H9 (cell line): ENCODE measurements at regions not wholly inside any gene's neighbourhood (a gene's known extent, or its start where the extent isn't known, plus 50 kb on each side); places are given as distances from the start of the nearest gene placed in this dataset.

ENCODE experiments used
- DNase-seq: peaks from one replicate; pipeline ENCODE4 v3.0.0-alpha.2; 2017
- H2AFZ ChIP-seq: one replicate; pipeline ENCODE4 v1.6.1; 2013; ENCODE audit warnings: mild to moderate bottlenecking, low read length, control low read depth, moderate library complexity
- H2AK5ac ChIP-seq: 2 replicates; pipeline ENCODE4 v1.6.1; 2013; ENCODE audit warnings: low read length, control low read depth, mixed read lengths; ENCODE audit not compliant: insufficient read length
- H2BK120ac ChIP-seq: one replicate; pipeline ENCODE4 v1.6.1; 2013; ENCODE audit warnings: low read depth, mild to moderate bottlenecking, low read length, control low read depth, inconsistent platforms; ENCODE audit not compliant: poor library complexity, severe bottlenecking
- H2BK12ac ChIP-seq: 2 replicates; pipeline ENCODE4 v1.6.1; 2013; ENCODE audit warnings: low read length, control low read depth, mixed read lengths, low read depth; ENCODE audit not compliant: insufficient read length
- H2BK15ac ChIP-seq: 2 replicates; pipeline ENCODE4 v1.6.1; 2013; ENCODE audit warnings: low read depth, low read length, control low read depth
- H2BK20ac ChIP-seq: one replicate; pipeline ENCODE4 v1.6.1; 2013; ENCODE audit warnings: low read depth, mild to moderate bottlenecking, low read length, control low read depth, inconsistent platforms; ENCODE audit not compliant: poor library complexity, severe bottlenecking
- H2BK5ac ChIP-seq: 2 replicates; pipeline ENCODE4 v1.6.1; 2013; ENCODE audit warnings: low read length, control low read depth, mixed read lengths; ENCODE audit not compliant: insufficient read length
- H3K14ac ChIP-seq: 2 replicates; pipeline ENCODE4 v1.6.1; 2013; ENCODE audit warnings: low read length, control low read depth; ENCODE audit not compliant: insufficient read depth
- H3K18ac ChIP-seq: 2 replicates; pipeline ENCODE4 v1.6.1; 2013; ENCODE audit warnings: low read depth, mild to moderate bottlenecking, mixed read lengths, low read length, control low read depth; ENCODE audit not compliant: insufficient read length
- H3K23ac ChIP-seq: 2 replicates; pipeline ENCODE4 v1.6.1; 2013; ENCODE audit warnings: low read length, control low read depth, mixed read lengths, low read depth; ENCODE audit not compliant: insufficient read length
- H3K23me2 ChIP-seq: 2 replicates; pipeline ENCODE4 v1.6.1; 2013; ENCODE audit warnings: low read depth, mild to moderate bottlenecking, mixed read lengths, low read length, control low read depth; ENCODE audit not compliant: insufficient read length, poor library complexity, severe bottlenecking
- H3K27ac ChIP-seq: 2 replicates; pipeline ENCODE4 v1.5.1; 2013; ENCODE audit warnings: low read length, control low read depth, mixed read lengths, low read depth; ENCODE audit not compliant: insufficient read length
- H3K27me3 ChIP-seq: 2 replicates; pipeline ENCODE4 v1.6.1; 2013; ENCODE audit warnings: low read length, control low read depth, inconsistent platforms; ENCODE audit not compliant: insufficient read depth
- H3K4ac ChIP-seq: 2 replicates; pipeline ENCODE4 v1.6.1; 2013; ENCODE audit warnings: low read depth, mild to moderate bottlenecking, control low read depth, inconsistent platforms, low read length, moderate library complexity
- H3K4me1 ChIP-seq: 2 replicates; pipeline ENCODE4 v1.6.1; 2013; ENCODE audit warnings: low read length, control low read depth, inconsistent platforms; ENCODE audit not compliant: insufficient read depth
- H3K4me2 ChIP-seq: 2 replicates; pipeline ENCODE4 v1.6.1; 2013; ENCODE audit warnings: low read length, control low read depth, mixed read lengths; ENCODE audit not compliant: insufficient read length, insufficient read depth
- H3K56ac ChIP-seq: 2 replicates; pipeline ENCODE4 v1.6.1; 2013; ENCODE audit warnings: low read depth, mild to moderate bottlenecking, mixed read lengths, low read length, control low read depth; ENCODE audit not compliant: insufficient read length
- H3K79me1 ChIP-seq: 2 replicates; pipeline ENCODE4 v1.6.1; 2013; ENCODE audit warnings: low read depth, mild to moderate bottlenecking, moderate library complexity, low read length, control low read depth, inconsistent platforms; ENCODE audit not compliant: insufficient read depth, poor library complexity, severe bottlenecking
- H3K79me2 ChIP-seq: 2 replicates; pipeline ENCODE4 v1.6.1; 2013; ENCODE audit warnings: low read length, control low read depth, inconsistent platforms; ENCODE audit not compliant: insufficient read depth
- H3K9ac ChIP-seq: 2 replicates; pipeline ENCODE4 v1.6.1; 2013; ENCODE audit warnings: low read length, control low read depth, mixed read lengths; ENCODE audit not compliant: insufficient read length; ENCODE audit errors: extremely low read depth
- H3K9me3 ChIP-seq: one replicate; pipeline ENCODE4 v1.6.1; 2013; ENCODE audit warnings: low read depth, low read length, inconsistent platforms; ENCODE audit not compliant: control insufficient read depth
- H3T11ph ChIP-seq: one replicate; pipeline ENCODE4 v1.6.1; 2013; ENCODE audit warnings: mild to moderate bottlenecking, low read length, control low read depth, inconsistent platforms
- H4K20me1 ChIP-seq: one replicate; pipeline ENCODE4 v1.6.1; 2013; ENCODE audit not compliant: control insufficient read depth, insufficient read length, insufficient read depth
- H4K5ac ChIP-seq: 2 replicates; pipeline ENCODE4 v1.6.1; 2013; ENCODE audit warnings: low read depth, mild to moderate bottlenecking, mixed read lengths, low read length, control low read depth; ENCODE audit not compliant: insufficient read length
- H4K8ac ChIP-seq: replicated peaks from 2 replicates; pipeline ENCODE4 v1.6.1; 2013; ENCODE audit warnings: low read length, control low read depth, mixed read lengths, low read depth; ENCODE audit not compliant: insufficient read length
- H4K91ac ChIP-seq: 2 replicates; pipeline ENCODE4 v1.6.1; 2013; ENCODE audit warnings: low read depth, mild to moderate bottlenecking, moderate library complexity, mixed read lengths, low read length, control low read depth; ENCODE audit not compliant: insufficient read length
- H3K27ac Mint-ChIP-seq, 3 experiments: 2 replicates in 2 of 3; 3 replicates in 1 of 3; pipeline ENCODE4 v1.8.0; 2020 to 2021; ENCODE audit warnings: mixed read lengths in 3 of 3, mild to moderate bottlenecking in 1 of 3, moderate library complexity in 1 of 3
- H3K27me3 Mint-ChIP-seq: 2 replicates; pipeline ENCODE4 v1.8.0; 2021; ENCODE audit warnings: low read depth, mild to moderate bottlenecking, moderate library complexity, mixed read lengths
- H3K36me3 Mint-ChIP-seq, 3 experiments: 2 replicates in 2 of 3; 3 replicates in 1 of 3; pipeline ENCODE4 v1.8.0; 2020 to 2021; ENCODE audit warnings: low read depth in 3 of 3, mixed read lengths in 3 of 3; ENCODE audit not compliant: insufficient read depth in 1 of 3
- H3K4me1 Mint-ChIP-seq, 2 experiments: 2 replicates each; pipeline ENCODE4 v1.8.0; 2020; ENCODE audit warnings: mixed read lengths in 2 of 2
- H3K4me3 Mint-ChIP-seq, 2 experiments: 2 replicates in 1 of 2; 3 replicates in 1 of 2; pipeline ENCODE4 v1.8.0; 2020 to 2021; ENCODE audit warnings: mild to moderate bottlenecking in 2 of 2, mixed read lengths in 2 of 2, moderate library complexity in 1 of 2
- H3K9me3 Mint-ChIP-seq, 2 experiments: 2 replicates in 1 of 2; 3 replicates in 1 of 2; pipeline ENCODE4 v1.8.0; 2020; ENCODE audit warnings: mild to moderate bottlenecking in 2 of 2, mixed read lengths in 2 of 2, moderate library complexity in 1 of 2
- WGBS: extraction: QIAGEN DNeasy Blood & Tissue Kit; methylation state at CpG from one replicate; pipeline ENCODE4 v1.1.7; 2013; ENCODE audit warnings: missing lambda C conversion rate, low lambda C conversion rate, mixed read lengths; ENCODE audit not compliant: insufficient read length; ENCODE audit errors: extremely low coverage; 5-methylcytosine and 5-hydroxymethylcytosine counted together
- TF ChIP-seq, protein P1 (sequence below): fragments of 200-600 bp; sonication (generic); conservative IDR thresholded peaks from 3 replicates; pipeline ENCODE4 v1.8.0; 2021; ENCODE audit warnings: antibody characterized with exemption, mild to moderate bottlenecking

- H3K27ac Mint-ChIP-seq: no peak overlapping the region
- H3K27me3 ChIP-seq: no peaks in the 10 kb centered on the region
- H3K23ac ChIP-seq: no peak overlapping the region
- H4K8ac ChIP-seq: no peak overlapping the region
- H3K36me3 Mint-ChIP-seq: no peaks in the 10 kb centered on the region
- H3K4me2 ChIP-seq: no peak overlapping the region
- H2AK5ac ChIP-seq: no peak overlapping the region
- peak overlapping the region; percentile 54 for H4K5ac ChIP-seq
- no peaks in the 10 kb centered on the region for H3K23me2 ChIP-seq
- H3K14ac ChIP-seq: no peak overlapping the region; the same call in 1 of the 2 replicates
- no peak overlapping the region for H2BK15ac ChIP-seq
- no peak overlapping the region for H3K9ac ChIP-seq
- no peak overlapping the region for H3K4me3 Mint-ChIP-seq
- H2BK20ac ChIP-seq: no peak overlapping the region
- no peak overlapping the region for H3K27ac ChIP-seq
- no peak overlapping the region for H3K56ac ChIP-seq
- H3K4ac ChIP-seq: no peak overlapping the region
- H4K20me1 ChIP-seq: no peaks in the 10 kb centered on the region
- H3K27me3 Mint-ChIP-seq: peaks cover 8% of the 10 kb centered on the region
- H2BK120ac ChIP-seq: no peak overlapping the region
- no peak overlapping the region for H4K91ac ChIP-seq
- no peaks in the 10 kb centered on the region for H3K79me1 ChIP-seq
- H3K9me3 ChIP-seq: no peaks in the 10 kb centered on the region
- H2BK5ac ChIP-seq: no peak overlapping the region
- no peak overlapping the region for H2BK12ac ChIP-seq
- no peaks in the 10 kb centered on the region for H3K9me3 Mint-ChIP-seq
- H3K4me1 Mint-ChIP-seq: peaks cover 4 to 5% of the 10 kb centered on the region in 2 experiments; a peak in 2 of 4 replicates
- H3K4me1 ChIP-seq: no peaks in the 10 kb centered on the region; the same call in 1 of the 2 replicates
- no peak overlapping the region for H2AFZ ChIP-seq
- H3T11ph ChIP-seq: no peak overlapping the region
- H3K18ac ChIP-seq: no peak overlapping the region
- no CpG with 5 or more reads among the region's 6 CpGs for WGBS
- no peak for DNase-seq
- no peaks in the 10 kb centered on the region for H3K79me2 ChIP-seq
- TF ChIP-seq, protein P1, sequence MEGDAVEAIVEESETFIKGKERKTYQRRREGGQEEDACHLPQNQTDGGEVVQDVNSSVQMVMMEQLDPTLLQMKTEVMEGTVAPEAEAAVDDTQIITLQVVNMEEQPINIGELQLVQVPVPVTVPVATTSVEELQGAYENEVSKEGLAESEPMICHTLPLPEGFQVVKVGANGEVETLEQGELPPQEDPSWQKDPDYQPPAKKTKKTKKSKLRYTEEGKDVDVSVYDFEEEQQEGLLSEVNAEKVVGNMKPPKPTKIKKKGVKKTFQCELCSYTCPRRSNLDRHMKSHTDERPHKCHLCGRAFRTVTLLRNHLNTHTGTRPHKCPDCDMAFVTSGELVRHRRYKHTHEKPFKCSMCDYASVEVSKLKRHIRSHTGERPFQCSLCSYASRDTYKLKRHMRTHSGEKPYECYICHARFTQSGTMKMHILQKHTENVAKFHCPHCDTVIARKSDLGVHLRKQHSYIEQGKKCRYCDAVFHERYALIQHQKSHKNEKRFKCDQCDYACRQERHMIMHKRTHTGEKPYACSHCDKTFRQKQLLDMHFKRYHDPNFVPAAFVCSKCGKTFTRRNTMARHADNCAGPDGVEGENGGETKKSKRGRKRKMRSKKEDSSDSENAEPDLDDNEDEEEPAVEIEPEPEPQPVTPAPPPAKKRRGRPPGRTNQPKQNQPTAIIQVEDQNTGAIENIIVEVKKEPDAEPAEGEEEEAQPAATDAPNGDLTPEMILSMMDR: no peak
Observed at GRCh38 chr7:25886387-25887240, 265.4 kb upstream of the NFE2L3 start.
